ENCODE measurements at regions not wholly inside any gene's neighbourhood (a gene's known extent, or its start where the extent isn't known, plus 50 kb on each side); places are given as distances from the start of the nearest gene placed in this dataset.

DNA sequence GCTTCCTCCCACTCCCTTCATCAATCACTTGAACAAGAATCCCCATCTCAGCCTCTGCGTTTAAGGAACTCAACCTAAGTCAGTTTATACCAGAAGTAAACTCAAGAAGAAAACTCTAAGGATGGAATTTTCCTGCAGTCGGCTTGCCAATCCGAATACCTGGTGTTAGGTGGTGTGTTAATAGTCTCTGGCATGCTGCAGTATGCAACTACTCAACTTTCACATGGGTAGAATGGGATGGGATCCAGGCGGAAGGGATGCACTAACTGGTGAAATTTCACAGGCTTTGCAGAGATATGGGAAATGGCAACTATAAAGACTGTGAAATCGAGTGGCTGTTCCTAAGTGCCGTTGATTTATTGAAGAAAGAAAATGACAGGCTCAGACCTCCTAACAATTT, 560.6 kb downstream of the TLE1 start:
- TF ChIP-seq EP300 (IDR thresholded peaks at IDR 0.05) (no peak), POLR2A (IDR thresholded peaks at IDR 0.05; ENCODE audit: low read depth) (no peak), POLR2AphosphoS5 (IDR thresholded peaks at IDR 0.05) (no peak)
- TF ChIP-seq, protein P1, sequence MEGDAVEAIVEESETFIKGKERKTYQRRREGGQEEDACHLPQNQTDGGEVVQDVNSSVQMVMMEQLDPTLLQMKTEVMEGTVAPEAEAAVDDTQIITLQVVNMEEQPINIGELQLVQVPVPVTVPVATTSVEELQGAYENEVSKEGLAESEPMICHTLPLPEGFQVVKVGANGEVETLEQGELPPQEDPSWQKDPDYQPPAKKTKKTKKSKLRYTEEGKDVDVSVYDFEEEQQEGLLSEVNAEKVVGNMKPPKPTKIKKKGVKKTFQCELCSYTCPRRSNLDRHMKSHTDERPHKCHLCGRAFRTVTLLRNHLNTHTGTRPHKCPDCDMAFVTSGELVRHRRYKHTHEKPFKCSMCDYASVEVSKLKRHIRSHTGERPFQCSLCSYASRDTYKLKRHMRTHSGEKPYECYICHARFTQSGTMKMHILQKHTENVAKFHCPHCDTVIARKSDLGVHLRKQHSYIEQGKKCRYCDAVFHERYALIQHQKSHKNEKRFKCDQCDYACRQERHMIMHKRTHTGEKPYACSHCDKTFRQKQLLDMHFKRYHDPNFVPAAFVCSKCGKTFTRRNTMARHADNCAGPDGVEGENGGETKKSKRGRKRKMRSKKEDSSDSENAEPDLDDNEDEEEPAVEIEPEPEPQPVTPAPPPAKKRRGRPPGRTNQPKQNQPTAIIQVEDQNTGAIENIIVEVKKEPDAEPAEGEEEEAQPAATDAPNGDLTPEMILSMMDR (IDR thresholded peaks at IDR 0.05): no peak
